NCI-H446 treated with DMSO at 0.1 percent for 48 hours (cell line): ENCODE measurements at regions not wholly inside any gene's neighbourhood (a gene's known extent, or its start where the extent isn't known, plus 50 kb on each side); places are given as distances from the start of the nearest gene placed in this dataset.
A peak's percentile ranks its signal among the peaks of the same experiment; 100 is the strongest.

Experiments
- DNase-seq: peaks from one replicate; lab custom pipeline; 2025; lab: John Stamatoyannopoulos, UW

DNA sequence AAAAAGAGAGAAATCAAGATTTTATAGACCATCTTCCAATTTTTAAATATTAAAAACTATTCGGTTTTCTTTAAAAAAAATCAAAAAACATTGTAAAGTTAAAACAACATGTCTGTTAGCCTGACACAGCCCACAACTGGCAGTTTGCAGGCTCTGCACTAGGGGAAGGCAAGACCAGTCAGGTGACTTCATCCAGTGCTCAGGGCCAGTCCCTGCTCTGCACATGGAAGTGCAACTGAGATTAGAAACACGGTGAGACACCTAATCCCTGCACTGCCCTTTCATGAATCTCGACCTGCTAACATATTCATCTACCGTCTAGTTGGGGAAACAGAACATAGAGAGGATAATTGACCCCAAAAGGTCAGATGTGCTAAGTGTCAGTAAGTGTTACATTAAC, 135.2 kb downstream of the BARD1 start:
- DNase-seq = no peak

- no peak for DNase-seq
Observed at GRCh38 chr2:214671319-214671885, 138.1 kb downstream of the BARD1 start.

DNA sequence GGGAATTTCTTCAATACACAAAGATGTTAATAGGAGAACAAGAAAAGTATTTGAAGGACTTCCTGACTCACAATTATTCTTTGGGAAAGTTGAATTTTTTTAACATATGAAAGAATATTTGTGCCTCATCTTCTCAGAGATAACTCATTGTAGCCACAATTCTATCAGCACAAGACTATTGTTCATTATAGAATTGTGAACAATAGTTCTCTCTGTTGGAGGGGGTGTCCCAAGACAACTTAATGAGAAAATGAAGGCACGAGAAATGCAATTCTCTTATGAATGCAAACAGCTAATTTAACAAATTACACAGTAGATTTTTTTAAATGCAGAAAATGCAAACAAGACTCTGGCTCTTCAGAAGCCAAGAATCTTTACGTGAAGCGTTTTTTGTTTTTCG, 157.0 kb downstream of the BARD1 start:
- no peak for DNase-seq

GRCh38 chr2:214651451-214651850, 158.0 kb downstream of the BARD1 start:
- DNase-seq = no peak

- DNase-seq = no peak
Observed at GRCh38 chr2:214649440-214650205, 159.9 kb downstream of the BARD1 start.

GRCh38 chr2:214648520-214648919, 161.0 kb downstream of the BARD1 start:
- DNase-seq = no peak

GRCh38 chr2:214631406-214631805, 178.1 kb downstream of the BARD1 start:
- peak; percentile 58 for DNase-seq

DNA sequence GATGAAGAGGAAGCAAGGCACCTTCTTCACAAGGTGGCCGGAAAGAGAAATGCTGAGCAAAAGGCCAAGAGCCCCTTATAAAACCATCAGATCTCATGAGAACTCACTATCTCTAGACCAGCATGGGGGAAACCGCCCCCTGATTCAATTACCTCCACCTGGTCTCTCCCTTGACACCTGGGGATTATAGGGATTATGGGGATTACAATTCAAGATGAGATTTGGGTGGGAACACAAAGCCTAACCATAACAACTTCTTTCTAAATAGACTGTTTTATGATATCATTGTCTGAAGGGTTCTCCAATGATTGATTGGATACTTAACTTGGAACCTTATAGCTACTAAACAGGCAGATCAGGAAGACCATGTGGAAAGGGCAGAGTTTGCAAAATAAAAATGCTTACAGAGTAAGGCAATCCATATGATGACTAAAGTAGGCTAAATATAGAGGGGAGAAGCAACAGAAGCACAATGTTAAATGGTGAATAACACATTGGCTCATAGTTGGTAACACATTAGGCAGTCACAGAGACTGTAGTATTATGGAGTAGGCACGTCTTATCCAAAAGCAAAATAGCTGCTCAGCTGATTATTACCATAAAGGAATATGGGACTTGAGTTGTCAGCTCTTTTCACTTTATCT, 179.0 kb downstream of the BARD1 start:
- DNase-seq = no peak

DNA sequence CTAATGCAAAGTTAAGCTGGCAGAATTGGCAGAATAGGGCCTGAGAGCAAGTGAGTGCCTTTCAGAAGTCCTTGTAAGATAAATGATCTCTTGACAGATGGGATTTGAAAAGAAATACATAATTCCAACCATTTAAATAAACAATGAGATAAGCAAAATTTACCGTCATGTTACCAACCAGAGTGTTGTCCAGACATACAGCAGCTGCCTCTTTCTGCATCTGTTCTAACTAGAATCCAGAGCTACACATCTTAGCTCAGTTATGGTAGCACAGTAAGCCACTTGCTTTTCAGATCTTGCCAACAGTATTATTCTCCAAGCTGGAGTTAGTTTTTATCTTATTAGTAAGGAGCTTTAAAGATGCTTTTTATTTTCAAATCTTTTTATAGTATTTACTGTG, 179.6 kb downstream of the BARD1 start:
- DNase-seq = peak; percentile 61
